HEK293 (cell line): ENCODE measurements at regions not wholly inside any gene's neighbourhood (a gene's known extent, or its start where the extent isn't known, plus 50 kb on each side); places are given as distances from the start of the nearest gene placed in this dataset.

ENCODE experiments used
- CTCF ChIA-PET: fragments of 350-600 bp; formaldehyde crosslinking; extraction: SDS; loops from one replicate; lab custom pipeline; 2021; ENCODE audit warnings: antibody characterized with exemption; lab: Yijun Ruan, JAX
- POLR2A ChIA-PET: fragments of 300-600 bp; formaldehyde crosslinking; extraction: SDS; loops from one replicate; lab custom pipeline; 2020; ENCODE audit warnings: antibody characterized with exemption, inconsistent platforms; lab: Yijun Ruan, JAX
- H3K27ac ChIP-seq: fragments of 200-500 bp; sonication (Bioruptor generic); 2 replicates; pipeline ENCODE4 v1.5.1; 2014; ENCODE audit warnings: low read depth, low read length, control low read depth, inconsistent platforms; ENCODE audit errors: extremely low read depth
- H3K36me3 ChIP-seq, 2 experiments: fragments of 200-500 bp in 1 of 2; sonication (Bioruptor generic) in 1 of 2; 1 replicate in 1 of 2; 2 replicates in 1 of 2; pipeline ENCODE4 v1.5.1; 2014 to 2017; ENCODE audit warnings: inconsistent platforms in 2 of 2, low read length in 2 of 2; ENCODE audit not compliant: control insufficient read depth in 2 of 2, insufficient read depth in 1 of 2
- H3K4me1 ChIP-seq: fragments of 200-500 bp; sonication (Bioruptor generic); 2 replicates; pipeline ENCODE4 v1.5.1; 2014; ENCODE audit warnings: mild to moderate bottlenecking, low read length, inconsistent platforms; ENCODE audit not compliant: control insufficient read depth, insufficient read depth
- H3K4me3 ChIP-seq: 2 replicates; pipeline ENCODE4 v1.5.1; 2011; ENCODE audit warnings: low read depth, mild to moderate bottlenecking, control low read depth, low read length, moderate library complexity
- H3K9me3 ChIP-seq: fragments of 200-500 bp; sonication (Bioruptor generic); 2 replicates; pipeline ENCODE4 v1.5.1; 2014; ENCODE audit warnings: low read depth, low read length, inconsistent platforms; ENCODE audit not compliant: control insufficient read depth, insufficient read depth
- BCL11B ChIP-seq: fragments of 450-650 bp; formaldehyde crosslinking; IDR thresholded peaks from 2 replicates; pipeline ENCODE4 v1.5.1; 2016; ENCODE audit warnings: low read depth, missing biosample characterization, missing genetic modification characterization
- GLI2 ChIP-seq: fragments of 450-650 bp; formaldehyde crosslinking; IDR thresholded peaks from 2 replicates; pipeline ENCODE4; 2017; ENCODE audit warnings: missing biosample characterization, missing genetic modification characterization, low read depth, borderline replicate concordance
- HOXA7 ChIP-seq: sonication (generic); formaldehyde crosslinking; IDR thresholded peaks from 2 replicates; pipeline ENCODE4 v1.8.1; 2022; ENCODE audit warnings: missing genetic modification reagents, borderline replicate concordance
- KLF1 ChIP-seq: fragments of 450-650 bp; formaldehyde crosslinking; IDR thresholded peaks from 2 replicates; pipeline ENCODE4 v1.5.1; 2016; ENCODE audit warnings: missing biosample characterization, missing genetic modification characterization
- KLF16 ChIP-seq: fragments of 450-650 bp; formaldehyde crosslinking; IDR thresholded peaks from 2 replicates; pipeline ENCODE4 v1.5.1; 2017; ENCODE audit warnings: missing biosample characterization, missing genetic modification characterization
- KLF8 ChIP-seq: fragments of 450-650 bp; formaldehyde crosslinking; IDR thresholded peaks from 2 replicates; pipeline ENCODE4 v1.5.1; 2016; ENCODE audit warnings: missing biosample characterization, missing genetic modification characterization
- KLF9 ChIP-seq: fragments of 450-650 bp; formaldehyde crosslinking; IDR thresholded peaks from 2 replicates; pipeline ENCODE4 v1.5.1; 2016; ENCODE audit warnings: missing biosample characterization, missing genetic modification characterization, low read depth
- MEIS1 ChIP-seq: sonication (generic); formaldehyde crosslinking; IDR thresholded peaks from 2 replicates; pipeline ENCODE4 v1.8.1; 2022; ENCODE audit warnings: missing genetic modification reagents, mild to moderate bottlenecking, borderline replicate concordance
- MYNN ChIP-seq: fragments of 450-650 bp; formaldehyde crosslinking; IDR thresholded peaks from 2 replicates; pipeline ENCODE4 v1.5.1; 2016; ENCODE audit warnings: missing biosample characterization, missing genetic modification characterization, borderline replicate concordance
- RBAK ChIP-seq: fragments of 450-650 bp; formaldehyde crosslinking; IDR thresholded peaks from 2 replicates; pipeline ENCODE4 v1.5.1; 2016; ENCODE audit warnings: missing biosample characterization, missing genetic modification characterization
- SCRT2 ChIP-seq: fragments of 450-650 bp; formaldehyde crosslinking; IDR thresholded peaks from 2 replicates; pipeline ENCODE4 v1.5.1; 2016; ENCODE audit warnings: missing biosample characterization, missing genetic modification characterization
- SP2 ChIP-seq: fragments of 450-650 bp; formaldehyde crosslinking; IDR thresholded peaks from 2 replicates; pipeline ENCODE4 v1.5.1; 2016; ENCODE audit warnings: missing biosample characterization, missing genetic modification characterization
- TCF7L2 ChIP-seq: IDR thresholded peaks from 2 replicates; pipeline ENCODE4 v1.6.1; 2011; ENCODE audit warnings: low read depth, mild to moderate bottlenecking, inconsistent platforms, low read length, moderate library complexity, borderline replicate concordance
- ZBTB1 ChIP-seq: fragments of 450-650 bp; formaldehyde crosslinking; IDR thresholded peaks from 2 replicates; pipeline ENCODE4 v1.5.1; 2016; ENCODE audit warnings: missing biosample characterization, missing genetic modification characterization
- ZBTB48 ChIP-seq: fragments of 450-650 bp; formaldehyde crosslinking; IDR thresholded peaks from 2 replicates; pipeline ENCODE4 v1.5.1; 2016; ENCODE audit warnings: missing biosample characterization, missing genetic modification characterization
- ZEB2 ChIP-seq: fragments of 450-650 bp; formaldehyde crosslinking; IDR thresholded peaks from 2 replicates; pipeline ENCODE4 v1.5.1; 2016; ENCODE audit warnings: missing biosample characterization, missing genetic modification characterization
- ZNF146 ChIP-seq: fragments of 450-650 bp; formaldehyde crosslinking; IDR thresholded peaks from 2 replicates; pipeline ENCODE4 v1.5.1; 2016; ENCODE audit warnings: missing biosample characterization, missing genetic modification characterization
- ZNF155 ChIP-seq: fragments of 450-650 bp; formaldehyde crosslinking; IDR thresholded peaks from 2 replicates; pipeline ENCODE4 v1.5.1; 2016; ENCODE audit warnings: missing biosample characterization, missing genetic modification characterization
- ZNF2 ChIP-seq: fragments of 450-650 bp; formaldehyde crosslinking; IDR thresholded peaks from 2 replicates; pipeline ENCODE4 v1.5.1; 2016; ENCODE audit warnings: missing biosample characterization, missing genetic modification characterization
- ZNF214 ChIP-seq: fragments of 450-650 bp; formaldehyde crosslinking; IDR thresholded peaks from 2 replicates; pipeline ENCODE4 v1.5.1; 2017; ENCODE audit warnings: missing biosample characterization, mild to moderate bottlenecking, missing genetic modification characterization, borderline replicate concordance
- ZNF239 ChIP-seq: fragments of 450-650 bp; formaldehyde crosslinking; IDR thresholded peaks from 2 replicates; pipeline ENCODE4 v1.5.1; 2016; ENCODE audit warnings: missing biosample characterization, missing genetic modification characterization
- ZNF248 ChIP-seq: fragments of 450-650 bp; formaldehyde crosslinking; IDR thresholded peaks from 2 replicates; pipeline ENCODE4 v1.5.1; 2017; ENCODE audit warnings: missing biosample characterization, missing genetic modification characterization
- ZNF423 ChIP-seq: fragments of 450-650 bp; formaldehyde crosslinking; IDR thresholded peaks from 2 replicates; pipeline ENCODE4 v1.5.1; 2016; ENCODE audit warnings: missing biosample characterization, missing genetic modification characterization
- ZNF426 ChIP-seq: fragments of 450-650 bp; formaldehyde crosslinking; IDR thresholded peaks from 2 replicates; pipeline ENCODE4 v1.5.1; 2017; ENCODE audit warnings: missing biosample characterization, missing genetic modification characterization, mild to moderate bottlenecking, inconsistent platforms, moderate library complexity
- ZNF433 ChIP-seq: fragments of 450-650 bp; formaldehyde crosslinking; IDR thresholded peaks from 2 replicates; pipeline ENCODE4 v1.5.1; 2016; ENCODE audit warnings: missing biosample characterization, missing genetic modification characterization, low read depth
- ZNF548 ChIP-seq: fragments of 450-650 bp; formaldehyde crosslinking; IDR thresholded peaks from 2 replicates; pipeline ENCODE4 v1.5.1; 2016; ENCODE audit warnings: missing biosample characterization, missing genetic modification characterization
- ZNF571 ChIP-seq: fragments of 450-650 bp; formaldehyde crosslinking; IDR thresholded peaks from 2 replicates; pipeline ENCODE4 v1.5.0; 2017; ENCODE audit warnings: missing biosample characterization, missing genetic modification characterization
- ZNF600 ChIP-seq: fragments of 450-650 bp; formaldehyde crosslinking; IDR thresholded peaks from 2 replicates; pipeline ENCODE4 v1.5.1; 2016; ENCODE audit warnings: missing biosample characterization, missing genetic modification characterization
- ZNF701 ChIP-seq: fragments of 450-650 bp; formaldehyde crosslinking; IDR thresholded peaks from 2 replicates; pipeline ENCODE4 v1.5.1; 2016; ENCODE audit warnings: missing biosample characterization, missing genetic modification characterization
- ZSCAN30 ChIP-seq: fragments of 450-650 bp; IDR thresholded peaks from 2 replicates; pipeline ENCODE4 v1.5.1; 2018; ENCODE audit warnings: missing biosample characterization, mild to moderate bottlenecking, missing genetic modification characterization, moderate library complexity
- TF ChIP-seq, protein P1 (sequence below): fragments of 450-650 bp; formaldehyde crosslinking; IDR thresholded peaks from 2 replicates; pipeline ENCODE4 v1.5.1; 2016; ENCODE audit warnings: missing biosample characterization, missing genetic modification characterization
- TF ChIP-seq, protein P2 (sequence below): fragments of 450-650 bp; formaldehyde crosslinking; IDR thresholded peaks from 2 replicates; pipeline ENCODE4 v1.5.1; 2016; ENCODE audit warnings: missing biosample characterization, missing genetic modification characterization
- TF ChIP-seq, protein P3 (sequence below): fragments of 450-650 bp; formaldehyde crosslinking; IDR thresholded peaks from 2 replicates; pipeline ENCODE4 v1.5.1; 2016; ENCODE audit warnings: missing biosample characterization, missing genetic modification characterization

DNA sequence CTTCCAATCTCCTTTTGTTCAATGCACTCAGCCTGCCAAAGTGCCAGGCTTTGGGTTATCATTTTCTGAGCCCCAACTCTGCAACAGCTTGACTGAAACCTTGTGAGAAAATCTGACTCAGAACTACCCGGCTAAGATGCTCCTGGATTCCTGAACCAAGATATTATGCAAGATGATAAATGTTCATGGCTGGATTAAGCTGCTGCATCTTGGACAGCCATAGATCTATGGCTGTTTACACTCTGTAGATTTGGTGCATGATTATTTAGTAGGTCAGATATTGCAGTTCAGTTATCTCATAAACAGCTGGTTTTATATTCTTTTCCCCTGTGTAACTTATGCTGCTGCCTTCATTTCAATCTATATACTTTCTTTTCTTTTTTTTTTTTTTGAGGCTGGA, 243.5 kb downstream of the GATA3 start (continued):
- TF ChIP-seq KLF16 (tag by site-specific recombination), result no peak
- TF ChIP-seq, protein P1, sequence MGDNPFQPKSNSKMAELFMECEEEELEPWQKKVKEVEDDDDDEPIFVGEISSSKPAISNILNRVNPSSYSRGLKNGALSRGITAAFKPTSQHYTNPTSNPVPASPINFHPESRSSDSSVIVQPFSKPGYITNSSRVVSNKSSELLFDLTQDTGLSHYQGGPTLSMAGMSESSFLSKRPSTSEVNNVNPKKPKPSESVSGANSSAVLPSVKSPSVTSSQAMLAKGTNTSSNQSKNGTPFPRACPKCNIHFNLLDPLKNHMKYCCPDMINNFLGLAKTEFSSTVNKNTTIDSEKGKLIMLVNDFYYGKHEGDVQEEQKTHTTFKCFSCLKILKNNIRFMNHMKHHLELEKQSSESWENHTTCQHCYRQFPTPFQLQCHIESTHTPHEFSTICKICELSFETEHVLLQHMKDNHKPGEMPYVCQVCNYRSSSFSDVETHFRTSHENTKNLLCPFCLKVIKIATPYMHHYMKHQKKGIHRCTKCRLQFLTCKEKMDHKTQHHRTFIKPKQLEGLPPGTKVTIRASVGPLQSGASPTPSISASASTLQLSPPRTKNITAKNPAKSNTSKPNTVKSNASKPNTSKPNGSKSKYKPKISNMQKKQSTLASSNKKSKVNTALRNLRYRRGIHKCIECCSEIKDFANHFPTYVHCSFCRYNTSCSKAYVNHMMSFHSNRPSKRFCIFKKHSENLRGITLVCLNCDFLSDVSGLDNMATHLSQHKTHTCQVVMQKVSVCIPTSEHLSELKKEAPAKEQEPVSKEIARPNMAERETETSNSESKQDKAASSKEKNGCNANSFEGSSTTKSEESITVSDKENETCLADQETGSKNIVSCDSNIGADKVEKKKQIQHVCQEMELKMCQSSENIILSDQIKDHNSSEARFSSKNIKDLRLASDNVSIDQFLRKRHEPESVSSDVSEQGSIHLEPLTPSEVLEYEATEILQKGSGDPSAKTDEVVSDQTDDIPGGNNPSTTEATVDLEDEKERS (tag by site-specific recombination), result no peak
- TF ChIP-seq, protein P2, sequence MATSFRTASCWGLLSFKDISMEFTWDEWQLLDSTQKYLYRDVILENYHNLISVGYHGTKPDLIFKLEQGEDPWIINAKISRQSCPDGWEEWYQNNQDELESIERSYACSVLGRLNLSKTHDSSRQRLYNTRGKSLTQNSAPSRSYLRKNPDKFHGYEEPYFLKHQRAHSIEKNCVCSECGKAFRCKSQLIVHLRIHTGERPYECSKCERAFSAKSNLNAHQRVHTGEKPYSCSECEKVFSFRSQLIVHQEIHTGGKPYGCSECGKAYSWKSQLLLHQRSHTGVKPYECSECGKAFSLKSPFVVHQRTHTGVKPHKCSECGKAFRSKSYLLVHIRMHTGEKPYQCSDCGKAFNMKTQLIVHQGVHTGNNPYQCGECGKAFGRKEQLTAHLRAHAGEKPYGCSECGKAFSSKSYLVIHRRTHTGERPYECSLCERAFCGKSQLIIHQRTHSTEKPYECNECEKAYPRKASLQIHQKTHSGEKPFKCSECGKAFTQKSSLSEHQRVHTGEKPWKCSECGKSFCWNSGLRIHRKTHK (tag by site-specific recombination), result no peak
- no peak for TF ChIP-seq KLF9 (tag by site-specific recombination)
- no peak for TF ChIP-seq ZNF239
- no peak for TF ChIP-seq KLF1 (tag by site-specific recombination)
- TF ChIP-seq, protein P3, sequence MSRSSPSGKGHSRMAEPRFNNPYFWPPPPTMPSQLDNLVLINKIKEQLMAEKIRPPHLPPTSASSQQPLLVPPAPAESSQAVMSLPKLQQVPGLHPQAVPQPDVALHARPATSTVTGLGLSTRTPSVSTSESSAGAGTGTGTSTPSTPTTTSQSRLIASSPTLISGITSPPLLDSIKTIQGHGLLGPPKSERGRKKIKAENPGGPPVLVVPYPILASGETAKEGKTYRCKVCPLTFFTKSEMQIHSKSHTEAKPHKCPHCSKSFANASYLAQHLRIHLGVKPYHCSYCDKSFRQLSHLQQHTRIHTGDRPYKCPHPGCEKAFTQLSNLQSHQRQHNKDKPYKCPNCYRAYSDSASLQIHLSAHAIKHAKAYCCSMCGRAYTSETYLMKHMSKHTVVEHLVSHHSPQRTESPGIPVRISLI (tag by site-specific recombination), result no peak

DNA sequence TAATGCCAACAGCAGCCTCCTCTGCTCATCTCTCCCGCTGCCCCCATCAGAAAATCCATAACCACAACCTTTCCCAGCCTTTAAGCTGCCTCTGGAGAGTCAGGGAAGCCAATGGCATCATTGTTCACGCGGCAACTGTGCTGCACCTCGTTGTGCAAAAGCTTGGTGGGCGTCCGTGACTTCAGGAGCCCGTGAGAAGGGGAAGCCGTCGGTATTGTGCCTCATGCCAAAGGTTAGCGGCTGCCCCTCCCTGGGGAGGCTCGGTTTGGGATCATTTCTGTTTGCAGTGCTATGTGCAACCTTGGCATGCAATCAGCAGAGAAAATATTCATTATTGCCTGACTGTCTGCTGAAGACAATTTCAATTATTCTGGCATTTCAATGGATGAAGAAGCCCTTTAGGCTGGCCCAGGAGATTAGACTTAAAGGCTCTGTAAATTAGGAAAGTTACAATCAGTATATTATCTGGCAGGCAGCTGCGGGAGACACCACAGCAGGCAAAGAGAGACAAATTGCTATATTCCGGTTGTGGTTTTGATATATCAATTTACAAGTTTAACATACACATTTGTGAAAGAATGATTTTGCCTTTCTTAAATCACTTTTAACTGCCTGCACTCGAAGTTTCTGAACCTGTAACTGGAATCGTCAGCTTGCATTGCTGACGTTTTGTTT, 244.5 kb downstream of the GATA3 start:
- no peaks in the 10 kb centered on the region for H3K36me3 ChIP-seq
- no peaks in the 10 kb centered on the region for H3K9me3 ChIP-seq
- H3K27ac ChIP-seq, result peak overlapping the region; percentile 8; the same call in 1 of the 2 replicates
- CTCF ChIA-PET, result no interaction called here
- H3K4me3 ChIP-seq, result no peak overlapping the region
- POLR2A ChIA-PET, result no interaction called here
- peaks cover 11% of the 10 kb centered on the region for H3K4me1 ChIP-seq
- TF ChIP-seq MEIS1 (CRISPR knock-in tag) (no peak), ZSCAN30 (tag by site-specific recombination) (no peak), ZNF423 (tag by site-specific recombination) (no peak), ZEB2 (tag by site-specific recombination) (0 out of 2 replicates have a peak, but pooled peaks have one; percentile 48), ZNF571 (tag by site-specific recombination) (no peak), SCRT2 (no peak), MYNN (tag by site-specific recombination) (no peak), KLF8 (tag by site-specific recombination) (no peak), ZNF214 (no peak), ZNF155 (tag by site-specific recombination) (no peak), RBAK (tag by site-specific recombination) (no peak), ZNF146 (no peak), ZNF701 (no peak), ZNF433 (tag by site-specific recombination) (no peak), ZNF600 (tag by site-specific recombination) (peak; percentile 65), SP2 (tag by site-specific recombination) (no peak), TCF7L2 (no peak), ZNF548 (tag by site-specific recombination) (no peak), HOXA7 (CRISPR knock-in tag) (no peak), ZNF2 (tag by site-specific recombination) (no peak), BCL11B (tag by site-specific recombination) (no peak), ZNF426 (tag by site-specific recombination) (no peak), ZBTB1 (tag by site-specific recombination) (no peak), ZNF248 (no peak), GLI2 (tag by site-specific recombination) (no peak), ZBTB48 (no peak)
